ENCODE measurements at regions not wholly inside any gene's neighbourhood (a gene's known extent, or its start where the extent isn't known, plus 50 kb on each side); places are given as distances from the start of the nearest gene placed in this dataset.

DNA sequence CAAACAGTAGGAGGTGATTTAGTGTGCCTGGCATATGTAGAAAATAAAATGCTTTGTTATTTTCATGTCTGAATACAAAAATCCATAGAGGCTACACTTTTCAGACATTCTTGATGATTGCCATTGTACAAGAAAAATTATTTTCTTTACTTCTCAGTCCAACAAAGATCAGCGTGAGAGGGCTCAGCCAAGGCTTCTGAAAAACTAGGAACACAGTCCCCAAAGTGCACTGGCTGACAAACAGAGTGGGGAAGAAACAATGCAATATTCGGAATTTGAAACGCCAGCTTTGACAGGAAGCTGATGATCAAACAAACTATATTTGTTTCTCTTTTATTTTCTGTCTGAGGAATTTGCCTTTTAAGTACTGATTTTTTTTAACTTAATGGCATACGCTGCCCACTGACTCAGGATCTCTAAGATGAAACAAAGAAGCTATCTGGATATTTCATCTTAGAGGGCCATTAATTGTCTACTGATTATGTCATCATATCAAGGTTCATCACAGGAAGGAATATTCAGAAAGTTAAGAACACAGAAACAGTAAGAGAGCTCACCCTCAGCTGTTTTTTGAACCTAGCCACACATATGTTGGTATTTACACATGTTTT, 197.0 kb upstream of the INHBA start:
- no peak overlapping the region for H2AFZ ChIP-seq (ENCODE audit: low read length)
- DNase-seq, result no peak
- no peaks in the 10 kb centered on the region for H3K27me3 ChIP-seq (ENCODE audit: low read length)
- H3K9ac ChIP-seq (ENCODE audit: low read length), result no peak overlapping the region
- no peaks in the 10 kb centered on the region for H3K9me3 ChIP-seq (ENCODE audit: low read length)
- ATAC-seq, result no peak
- no peaks in the 10 kb centered on the region for H3K4me1 ChIP-seq (ENCODE audit: insufficient read depth, low read length)
- POLR2A ChIA-PET (ENCODE audit: unreplicated experiment), result no interaction called here
- H3K36me3 ChIP-seq (ENCODE audit: low read depth, low read length), result no peaks in the 10 kb centered on the region
- TF ChIP-seq EZH2phosphoT487 (IDR thresholded peaks at IDR 0.05; ENCODE audit: borderline replicate concordance, low read length), result no peak
- TF ChIP-seq EZH2 (IDR thresholded peaks at IDR 0.05; ENCODE audit: low read length, unreplicated experiment), result no peak
- TF ChIP-seq, protein P1, sequence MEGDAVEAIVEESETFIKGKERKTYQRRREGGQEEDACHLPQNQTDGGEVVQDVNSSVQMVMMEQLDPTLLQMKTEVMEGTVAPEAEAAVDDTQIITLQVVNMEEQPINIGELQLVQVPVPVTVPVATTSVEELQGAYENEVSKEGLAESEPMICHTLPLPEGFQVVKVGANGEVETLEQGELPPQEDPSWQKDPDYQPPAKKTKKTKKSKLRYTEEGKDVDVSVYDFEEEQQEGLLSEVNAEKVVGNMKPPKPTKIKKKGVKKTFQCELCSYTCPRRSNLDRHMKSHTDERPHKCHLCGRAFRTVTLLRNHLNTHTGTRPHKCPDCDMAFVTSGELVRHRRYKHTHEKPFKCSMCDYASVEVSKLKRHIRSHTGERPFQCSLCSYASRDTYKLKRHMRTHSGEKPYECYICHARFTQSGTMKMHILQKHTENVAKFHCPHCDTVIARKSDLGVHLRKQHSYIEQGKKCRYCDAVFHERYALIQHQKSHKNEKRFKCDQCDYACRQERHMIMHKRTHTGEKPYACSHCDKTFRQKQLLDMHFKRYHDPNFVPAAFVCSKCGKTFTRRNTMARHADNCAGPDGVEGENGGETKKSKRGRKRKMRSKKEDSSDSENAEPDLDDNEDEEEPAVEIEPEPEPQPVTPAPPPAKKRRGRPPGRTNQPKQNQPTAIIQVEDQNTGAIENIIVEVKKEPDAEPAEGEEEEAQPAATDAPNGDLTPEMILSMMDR (conservative IDR thresholded peaks at IDR 0.05; ENCODE audit: low read depth, low read length), result no peak
- no peaks in the 10 kb centered on the region for H3K79me2 ChIP-seq (ENCODE audit: low read length)
- H3K4me3 ChIP-seq (ENCODE audit: low read length), result no peak overlapping the region
- no peak overlapping the region for H3K27ac ChIP-seq (ENCODE audit: low read length)
- no peak overlapping the region for H3K4me2 ChIP-seq (ENCODE audit: low read length)
- CTCF ChIA-PET, result no interaction called here
- no TSS peak for BruUV-seq (replicated peaks)
- intact Hi-C loops (cut with micrococcal nuclease), result no loop called here
- no peaks in the 10 kb centered on the region for H4K20me1 ChIP-seq (ENCODE audit: low read length)
- H3F3A ChIP-seq (ENCODE audit: low read length, unreplicated experiment), result no peaks in the 10 kb centered on the region
- H3K9me2 ChIP-seq (replicated peaks; ENCODE audit: low read length), result no peaks in the 10 kb centered on the region

DNA sequence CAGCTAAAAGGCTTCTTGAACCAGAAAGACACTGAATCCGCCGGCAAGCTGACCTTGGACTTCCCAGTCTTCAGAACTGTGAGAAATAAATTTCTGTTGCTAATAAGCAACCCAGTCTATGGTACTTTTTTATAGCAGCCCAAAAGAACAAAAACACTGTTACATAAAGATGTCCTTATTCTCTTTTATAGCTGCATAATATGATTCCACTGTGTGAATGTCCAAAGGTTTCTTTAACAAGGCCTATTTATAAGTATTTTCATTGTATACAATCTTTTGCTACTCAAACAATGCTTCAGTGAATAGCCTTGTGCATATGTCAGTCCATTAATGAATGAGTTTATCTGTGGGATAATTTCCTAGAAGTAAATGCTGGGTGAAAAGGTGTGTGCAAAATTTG, 190.8 kb upstream of the INHBA start:
- Histone ChIP-seq H3K4me1 (ENCODE audit: insufficient read depth, low read length) (no peaks in the 10 kb centered on the region), H3K79me2 (ENCODE audit: low read length) (no peaks in the 10 kb centered on the region), H3K9me2 (replicated peaks; ENCODE audit: low read length) (no peaks in the 10 kb centered on the region), H3K4me2 (ENCODE audit: low read length) (no peak overlapping the region), H3K27ac (ENCODE audit: low read length) (no peak overlapping the region), H3K27me3 (ENCODE audit: low read length) (no peaks in the 10 kb centered on the region), H3K9ac (ENCODE audit: low read length) (no peak overlapping the region), H3K9me3 (ENCODE audit: low read length) (no peaks in the 10 kb centered on the region), H3K36me3 (ENCODE audit: low read depth, low read length) (no peaks in the 10 kb centered on the region), H4K20me1 (ENCODE audit: low read length) (no peaks in the 10 kb centered on the region), H2AFZ (ENCODE audit: low read length) (no peak overlapping the region), H3K4me3 (ENCODE audit: low read length) (no peak overlapping the region), H3F3A (ENCODE audit: low read length, unreplicated experiment) (no peaks in the 10 kb centered on the region)
- ChIA-PET POLR2A (ENCODE audit: unreplicated experiment) (no interaction called here), CTCF (interaction anchor here (0.6 kb wide), 1 partner anchor 983 kb away, joined by 3 read pairs; no protein-coding TSS in a partner anchor)
- TF ChIP-seq EZH2phosphoT487 (IDR thresholded peaks at IDR 0.05; ENCODE audit: borderline replicate concordance, low read length) (no peak), EZH2 (IDR thresholded peaks at IDR 0.05; ENCODE audit: low read length, unreplicated experiment) (no peak)
- TF ChIP-seq, protein P1 (conservative IDR thresholded peaks at IDR 0.05; ENCODE audit: low read depth, low read length), result no peak
- intact Hi-C loops (cut with micrococcal nuclease), result no loop called here
- BruUV-seq (replicated peaks), result no TSS peak
- no peak for DNase-seq
- ATAC-seq, result no peak

DNA sequence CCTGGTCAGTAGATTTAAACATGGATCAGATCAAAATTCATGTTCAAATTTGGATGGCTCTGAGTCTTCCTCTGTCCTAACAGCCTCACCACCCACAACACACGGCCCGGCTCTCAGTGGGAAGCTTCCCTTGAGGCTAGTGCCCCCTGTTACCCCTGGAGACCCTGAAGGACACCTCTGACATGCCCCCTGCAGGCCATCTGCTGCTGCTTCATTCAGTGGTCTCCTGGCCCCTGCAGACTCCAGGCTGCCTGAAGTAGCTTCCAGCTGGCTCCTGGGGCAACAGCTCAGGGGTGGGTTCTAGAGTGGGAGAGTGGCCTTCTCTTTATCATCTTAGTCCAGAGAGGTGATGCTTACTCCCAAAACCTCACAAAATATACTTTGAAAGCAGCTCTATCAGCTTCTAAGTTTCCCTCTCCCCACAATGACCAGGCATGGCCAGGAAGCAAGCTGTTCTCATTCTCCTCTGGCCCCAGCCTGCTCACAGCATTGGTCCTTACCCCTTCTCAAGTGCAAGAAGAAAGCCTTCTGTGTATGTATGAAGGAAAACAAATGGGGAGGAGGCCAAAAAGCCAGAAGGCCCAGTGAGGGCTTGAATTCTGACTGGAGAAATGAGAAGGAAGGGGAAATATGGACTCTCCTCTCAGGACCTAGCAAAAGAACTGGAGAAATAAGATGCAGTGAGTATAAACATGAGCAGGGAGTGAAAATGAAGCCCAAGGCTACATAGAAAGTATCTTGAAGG, 189.6 kb upstream of the INHBA start:
- Histone ChIP-seq H3K9me3 (ENCODE audit: low read length) (no peaks in the 10 kb centered on the region), H3F3A (ENCODE audit: low read length, unreplicated experiment) (no peaks in the 10 kb centered on the region), H3K36me3 (ENCODE audit: low read depth, low read length) (no peaks in the 10 kb centered on the region), H3K9me2 (replicated peaks; ENCODE audit: low read length) (no peaks in the 10 kb centered on the region), H3K79me2 (ENCODE audit: low read length) (no peaks in the 10 kb centered on the region), H2AFZ (ENCODE audit: low read length) (no peak overlapping the region), H3K4me3 (ENCODE audit: low read length) (no peak overlapping the region), H3K27me3 (ENCODE audit: low read length) (no peaks in the 10 kb centered on the region), H4K20me1 (ENCODE audit: low read length) (no peaks in the 10 kb centered on the region), H3K27ac (ENCODE audit: low read length) (no peak overlapping the region), H3K4me1 (ENCODE audit: insufficient read depth, low read length) (no peaks in the 10 kb centered on the region), H3K4me2 (ENCODE audit: low read length) (no peak overlapping the region), H3K9ac (ENCODE audit: low read length) (no peak overlapping the region)
- ChIA-PET CTCF (no interaction called here), POLR2A (ENCODE audit: unreplicated experiment) (no interaction called here)
- intact Hi-C loops (cut with micrococcal nuclease), result no loop called here
- BruUV-seq (replicated peaks), result no TSS peak
- no peak for DNase-seq
- no peak for ATAC-seq
- no peak for TF ChIP-seq EZH2phosphoT487 (IDR thresholded peaks at IDR 0.05; ENCODE audit: borderline replicate concordance, low read length)
- no peak for TF ChIP-seq EZH2 (IDR thresholded peaks at IDR 0.05; ENCODE audit: low read length, unreplicated experiment)
- TF ChIP-seq, protein P1 (conservative IDR thresholded peaks at IDR 0.05; ENCODE audit: low read depth, low read length), result peak; percentile 27; the same call in 1 of the 2 replicates
